Activated naive CD4-positive, alpha-beta T cell treated with anti-CD3 and anti-CD28 coated beads, Interleukin-2, amount 50 U/mL, for 24 hours (primary cell): ENCODE measurements at regions not wholly inside any gene's neighbourhood (a gene's known extent, or its start where the extent isn't known, plus 50 kb on each side); places are given as distances from the start of the nearest gene placed in this dataset.
A peak's percentile ranks its signal among the peaks of the same experiment; 100 is the strongest.

Source experiments
- H3K27ac Mint-ChIP-seq: one replicate; pipeline ENCODE4 v1.8.0; 2021; ENCODE audit warnings: mild to moderate bottlenecking, mixed read lengths
- H3K27me3 Mint-ChIP-seq: one replicate; pipeline ENCODE4 v1.8.0; 2021; ENCODE audit warnings: mixed read lengths
- H3K36me3 Mint-ChIP-seq: one replicate; pipeline ENCODE4 v1.8.0; 2021; ENCODE audit warnings: mixed read lengths
- H3K4me1 Mint-ChIP-seq: one replicate; pipeline ENCODE4 v1.8.0; 2021; ENCODE audit warnings: mixed read lengths
- H3K4me3 Mint-ChIP-seq: one replicate; pipeline ENCODE4 v1.8.0; 2021; ENCODE audit warnings: mild to moderate bottlenecking, mixed read lengths
- H3K9me3 Mint-ChIP-seq: one replicate; pipeline ENCODE4 v1.8.0; 2021; ENCODE audit warnings: mixed read lengths

- H3K27me3 Mint-ChIP-seq: peaks cover 7% of the 10 kb centered on the region
- H3K36me3 Mint-ChIP-seq: peaks cover 1% of the 10 kb centered on the region
- peak overlapping the region; percentile 28 for H3K4me3 Mint-ChIP-seq
- H3K27ac Mint-ChIP-seq: no peak overlapping the region
- no peaks in the 10 kb centered on the region for H3K9me3 Mint-ChIP-seq
- peaks cover 6% of the 10 kb centered on the region for H3K4me1 Mint-ChIP-seq
Observed at GRCh38 chr6:166106076-166106686, 61.5 kb downstream of the TBXT start.

GRCh38 chr6:166105341-166106075 is 62.1 kb downstream of the TBXT start:
- H3K9me3 Mint-ChIP-seq: no peaks in the 10 kb centered on the region
- peaks cover 9% of the 10 kb centered on the region for H3K27me3 Mint-ChIP-seq
- H3K4me3 Mint-ChIP-seq: peak overlapping the region; percentile 28
- H3K36me3 Mint-ChIP-seq: peaks cover 1% of the 10 kb centered on the region
- H3K4me1 Mint-ChIP-seq: peaks cover 6% of the 10 kb centered on the region
- H3K27ac Mint-ChIP-seq: no peak overlapping the region

GRCh38 chr6:166104872-166105271 is 62.8 kb downstream of the TBXT start:
- peaks cover 1% of the 10 kb centered on the region for H3K36me3 Mint-ChIP-seq
- no peaks in the 10 kb centered on the region for H3K9me3 Mint-ChIP-seq
- H3K4me1 Mint-ChIP-seq: peaks cover 6% of the 10 kb centered on the region
- no peak overlapping the region for H3K4me3 Mint-ChIP-seq
- H3K27ac Mint-ChIP-seq: no peak overlapping the region
- H3K27me3 Mint-ChIP-seq: peaks cover 7% of the 10 kb centered on the region

- no peak overlapping the region for H3K27ac Mint-ChIP-seq
- peaks cover 1% of the 10 kb centered on the region for H3K36me3 Mint-ChIP-seq
- no peak overlapping the region for H3K4me3 Mint-ChIP-seq
Observed at GRCh38 chr6:166104107-166104506, 63.5 kb downstream of the TBXT start.

GRCh38 chr6:166101819-166102419 is 65.7 kb downstream of the TBXT start:
- no peak overlapping the region for H3K27ac Mint-ChIP-seq
- no peak overlapping the region for H3K4me3 Mint-ChIP-seq

More at GRCh38 chr6:166104107-166104506, 63.5 kb downstream of the TBXT start:
- Mint-ChIP-seq H3K27me3 (peaks cover 8% of the 10 kb centered on the region), H3K9me3 (no peaks in the 10 kb centered on the region), H3K4me1 (peaks cover 6% of the 10 kb centered on the region)

GRCh38 chr6:166097914-166098522 is 69.6 kb downstream of the TBXT start:
- no peaks in the 10 kb centered on the region for H3K9me3 Mint-ChIP-seq
- H3K4me3 Mint-ChIP-seq: peak overlapping the region; percentile 16
- peaks cover 34% of the 10 kb centered on the region for H3K27me3 Mint-ChIP-seq
- peaks cover 1% of the 10 kb centered on the region for H3K36me3 Mint-ChIP-seq
- H3K27ac Mint-ChIP-seq: no peak overlapping the region
- H3K4me1 Mint-ChIP-seq: no peaks in the 10 kb centered on the region

More at GRCh38 chr6:166101819-166102419, 65.7 kb downstream of the TBXT start:
- Mint-ChIP-seq H3K36me3 (peaks cover 1% of the 10 kb centered on the region), H3K27me3 (peaks cover 15% of the 10 kb centered on the region), H3K9me3 (no peaks in the 10 kb centered on the region), H3K4me1 (peaks cover 6% of the 10 kb centered on the region)

GRCh38 chr6:166087852-166088251 is 79.8 kb downstream of the TBXT start:
- Mint-ChIP-seq H3K27ac (no peak overlapping the region), H3K9me3 (no peaks in the 10 kb centered on the region), H3K27me3 (peaks cover 2% of the 10 kb centered on the region), H3K4me1 (no peaks in the 10 kb centered on the region), H3K36me3 (no peaks in the 10 kb centered on the region), H3K4me3 (no peak overlapping the region)

GRCh38 chr6:166087246-166087645 is 80.4 kb downstream of the TBXT start:
- Mint-ChIP-seq H3K4me3 (no peak overlapping the region), H3K27me3 (peaks cover 2% of the 10 kb centered on the region), H3K9me3 (no peaks in the 10 kb centered on the region), H3K27ac (no peak overlapping the region), H3K4me1 (no peaks in the 10 kb centered on the region), H3K36me3 (no peaks in the 10 kb centered on the region)

GRCh38 chr6:166085500-166085899 is 82.2 kb downstream of the TBXT start:
- H3K27ac Mint-ChIP-seq: no peak overlapping the region
- H3K4me1 Mint-ChIP-seq: no peaks in the 10 kb centered on the region
- H3K36me3 Mint-ChIP-seq: no peaks in the 10 kb centered on the region
- no peaks in the 10 kb centered on the region for H3K9me3 Mint-ChIP-seq
- no peak overlapping the region for H3K4me3 Mint-ChIP-seq
- peaks cover 2% of the 10 kb centered on the region for H3K27me3 Mint-ChIP-seq

GRCh38 chr6:166084951-166085350 is 82.7 kb downstream of the TBXT start:
- H3K9me3 Mint-ChIP-seq: no peaks in the 10 kb centered on the region

GRCh38 chr6:166079841-166080240 is 87.8 kb downstream of the TBXT start:
- Mint-ChIP-seq H3K36me3 (no peaks in the 10 kb centered on the region), H3K4me3 (no peak overlapping the region), H3K27me3 (peaks cover 7% of the 10 kb centered on the region), H3K9me3 (no peaks in the 10 kb centered on the region), H3K27ac (no peak overlapping the region), H3K4me1 (no peaks in the 10 kb centered on the region)

More at GRCh38 chr6:166084951-166085350, 82.7 kb downstream of the TBXT start:
- Mint-ChIP-seq H3K27me3 (peaks cover 2% of the 10 kb centered on the region), H3K4me3 (no peak overlapping the region), H3K27ac (no peak overlapping the region), H3K36me3 (no peaks in the 10 kb centered on the region), H3K4me1 (no peaks in the 10 kb centered on the region)

GRCh38 chr6:166078294-166078693 is 89.4 kb downstream of the TBXT start:
- peaks cover 5% of the 10 kb centered on the region for H3K27me3 Mint-ChIP-seq
- H3K4me3 Mint-ChIP-seq: no peak overlapping the region
- no peaks in the 10 kb centered on the region for H3K4me1 Mint-ChIP-seq
- H3K36me3 Mint-ChIP-seq: no peaks in the 10 kb centered on the region
- H3K9me3 Mint-ChIP-seq: no peaks in the 10 kb centered on the region
- no peak overlapping the region for H3K27ac Mint-ChIP-seq

- no peaks in the 10 kb centered on the region for H3K9me3 Mint-ChIP-seq
- no peaks in the 10 kb centered on the region for H3K36me3 Mint-ChIP-seq
- peaks cover 5% of the 10 kb centered on the region for H3K27me3 Mint-ChIP-seq
- H3K4me3 Mint-ChIP-seq: no peak overlapping the region
- H3K27ac Mint-ChIP-seq: no peak overlapping the region
- no peaks in the 10 kb centered on the region for H3K4me1 Mint-ChIP-seq
Observed at GRCh38 chr6:166076625-166077024, 91.0 kb downstream of the TBXT start.

- H3K27ac Mint-ChIP-seq: no peak overlapping the region
- no peaks in the 10 kb centered on the region for H3K36me3 Mint-ChIP-seq
- no peaks in the 10 kb centered on the region for H3K9me3 Mint-ChIP-seq
- H3K4me1 Mint-ChIP-seq: no peaks in the 10 kb centered on the region
- no peak overlapping the region for H3K4me3 Mint-ChIP-seq
- H3K27me3 Mint-ChIP-seq: peaks cover 5% of the 10 kb centered on the region
Observed at GRCh38 chr6:166075925-166076324, 91.7 kb downstream of the TBXT start.

GRCh38 chr6:166075186-166075585 is 92.5 kb downstream of the TBXT start:
- H3K27ac Mint-ChIP-seq: no peak overlapping the region
- H3K4me3 Mint-ChIP-seq: no peak overlapping the region
- peaks cover 5% of the 10 kb centered on the region for H3K27me3 Mint-ChIP-seq
- H3K36me3 Mint-ChIP-seq: no peaks in the 10 kb centered on the region
- no peaks in the 10 kb centered on the region for H3K9me3 Mint-ChIP-seq
- H3K4me1 Mint-ChIP-seq: no peaks in the 10 kb centered on the region

GRCh38 chr6:166073082-166073481 is 94.6 kb downstream of the TBXT start:
- Mint-ChIP-seq H3K4me1 (no peaks in the 10 kb centered on the region), H3K36me3 (no peaks in the 10 kb centered on the region), H3K27me3 (peaks cover 3% of the 10 kb centered on the region), H3K9me3 (peaks cover 6% of the 10 kb centered on the region), H3K27ac (no peak overlapping the region), H3K4me3 (no peak overlapping the region)
